Left ventricle myocardium inferior (tissue), 1 donor: ENCODE measurements at regions not wholly inside any gene's neighbourhood (a gene's known extent, or its start where the extent isn't known, plus 50 kb on each side); places are given as distances from the start of the nearest gene placed in this dataset.

ENCODE experiments used
- DNase-seq: peaks from one replicate; pipeline ENCODE4 v3.0.0-alpha.2; 2020
- H3K27ac ChIP-seq: fragments of 200-600 bp; replicated peaks from 2 replicates; pipeline ENCODE4 v1.8.0; 2021
- H3K27me3 ChIP-seq: fragments of 200-600 bp; 2 replicates; pipeline ENCODE4 v1.8.0; 2021; ENCODE audit warnings: low read depth
- H3K36me3 ChIP-seq: fragments of 200-600 bp; 2 replicates; pipeline ENCODE4 v1.8.0; 2021
- H3K4me1 ChIP-seq: fragments of 200-600 bp; 2 replicates; pipeline ENCODE4 v1.8.0; 2021
- H3K4me3 ChIP-seq: fragments of 200-600 bp; 2 replicates; pipeline ENCODE4 v1.8.0; 2021; ENCODE audit warnings: mild to moderate bottlenecking, moderate library complexity
- H3K9me3 ChIP-seq: fragments of 200-600 bp; replicated peaks from 2 replicates; pipeline ENCODE4 v1.8.0; 2021
- CTCF ChIP-seq: fragments of 200-600 bp; IDR thresholded peaks from 2 replicates; pipeline ENCODE4 v1.8.0; 2021; ENCODE audit warnings: antibody characterized with exemption, mild to moderate bottlenecking, borderline replicate concordance
- intact Hi-C: fragments of 100-400 bp; cut with micrococcal nuclease; formaldehyde crosslinking; loops from one replicate; pipeline ENCODE4 v1.11.0; 2022
- donor health status: DM: no; HTN: yes; CAD: no; lungs with severe emphysema.

- no peaks in the 10 kb centered on the region for H3K4me1 ChIP-seq
- intact Hi-C loops = no loop called here
- no peaks in the 10 kb centered on the region for H3K27me3 ChIP-seq
- H3K36me3 ChIP-seq = no peaks in the 10 kb centered on the region
- no peak overlapping the region for H3K4me3 ChIP-seq
- no peaks in the 10 kb centered on the region for H3K9me3 ChIP-seq
- TF ChIP-seq CTCF = no peak
- no peak overlapping the region for H3K27ac ChIP-seq
- DNase-seq = no peak
These were observed 450.5 kb upstream of the PTPRD start for GRCh38 chr9:11063263-11063662.

- intact Hi-C loops = no loop called here
- no peak for DNase-seq
- no peak for TF ChIP-seq CTCF
These were observed 452.1 kb upstream of the PTPRD start for GRCh38 chr9:11064909-11065308.

GRCh38 chr9:11072176-11072575 is 459.4 kb upstream of the PTPRD start:
- Histone ChIP-seq H3K4me3 (no peak overlapping the region), H3K4me1 (no peaks in the 10 kb centered on the region), H3K27me3 (no peaks in the 10 kb centered on the region), H3K9me3 (no peaks in the 10 kb centered on the region), H3K27ac (no peak overlapping the region), H3K36me3 (no peaks in the 10 kb centered on the region)
- intact Hi-C loops = no loop called here
- no peak for TF ChIP-seq CTCF
- no peak for DNase-seq

More at GRCh38 chr9:11064909-11065308, 452.1 kb upstream of the PTPRD start:
- Histone ChIP-seq H3K4me3 (no peak overlapping the region), H3K36me3 (no peaks in the 10 kb centered on the region), H3K9me3 (no peaks in the 10 kb centered on the region), H3K4me1 (no peaks in the 10 kb centered on the region), H3K27me3 (no peaks in the 10 kb centered on the region), H3K27ac (no peak overlapping the region)

- intact Hi-C loops = loop anchor here (10.0 kb wide), 1 partner anchor 58 kb away; no protein-coding TSS in a partner anchor
- H3K27ac ChIP-seq = no peak overlapping the region
- no peaks in the 10 kb centered on the region for H3K36me3 ChIP-seq
- H3K4me1 ChIP-seq = no peaks in the 10 kb centered on the region
- H3K9me3 ChIP-seq = no peaks in the 10 kb centered on the region
- DNase-seq = no peak
- H3K27me3 ChIP-seq = no peaks in the 10 kb centered on the region
- no peak for TF ChIP-seq CTCF
- no peak overlapping the region for H3K4me3 ChIP-seq
These were observed 473.8 kb upstream of the PTPRD start for GRCh38 chr9:11086561-11086960.

- no peak for TF ChIP-seq CTCF
- intact Hi-C loops = loop anchor here (10.0 kb wide), 1 partner anchor 56 kb away; no protein-coding TSS in a partner anchor
These were observed 476.1 kb upstream of the PTPRD start for GRCh38 chr9:11088821-11089374.

GRCh38 chr9:11092974-11093373 is 480.2 kb upstream of the PTPRD start:
- no peak overlapping the region for H3K4me3 ChIP-seq
- H3K36me3 ChIP-seq = no peaks in the 10 kb centered on the region
- no peaks in the 10 kb centered on the region for H3K27me3 ChIP-seq
- intact Hi-C loops = no loop called here
- H3K9me3 ChIP-seq = no peaks in the 10 kb centered on the region
- no peak for TF ChIP-seq CTCF
- H3K4me1 ChIP-seq = no peaks in the 10 kb centered on the region
- H3K27ac ChIP-seq = no peak overlapping the region
- no peak for DNase-seq

More at GRCh38 chr9:11088821-11089374, 476.1 kb upstream of the PTPRD start:
- H3K27me3 ChIP-seq = no peaks in the 10 kb centered on the region
- H3K4me1 ChIP-seq = no peaks in the 10 kb centered on the region
- H3K4me3 ChIP-seq = no peak overlapping the region
- H3K9me3 ChIP-seq = no peaks in the 10 kb centered on the region
- DNase-seq = no peak
- no peak overlapping the region for H3K27ac ChIP-seq
- H3K36me3 ChIP-seq = no peaks in the 10 kb centered on the region
